Kidney glomerular epithelial cell (primary cell): ENCODE measurements at regions not wholly inside any gene's neighbourhood (a gene's known extent, or its start where the extent isn't known, plus 50 kb on each side); places are given as distances from the start of the nearest gene placed in this dataset.
A peak's percentile ranks its signal among the peaks of the same experiment; 100 is the strongest.

ENCODE experiments used
- DNase-seq: peaks from one replicate; lab custom pipeline; 2025; lab: John Stamatoyannopoulos, UW

- no peak for DNase-seq
These were observed 1034.5 kb upstream of the EEF2KMT start for GRCh38 chr16:6132121-6132520.

- no peak for DNase-seq
These were observed 1034.0 kb upstream of the EEF2KMT start for GRCh38 chr16:6131526-6132050.

GRCh38 chr16:6125483-6126259 is 1028.1 kb upstream of the EEF2KMT start:
- DNase-seq = no peak

GRCh38 chr16:6124136-6124535 is 1026.5 kb upstream of the EEF2KMT start:
- DNase-seq = no peak

GRCh38 chr16:6122401-6122800 is 1024.8 kb upstream of the EEF2KMT start:
- peak; percentile 62 for DNase-seq

- no peak for DNase-seq
These were observed 1017.1 kb upstream of the EEF2KMT start for GRCh38 chr16:6114691-6115090.

DNA sequence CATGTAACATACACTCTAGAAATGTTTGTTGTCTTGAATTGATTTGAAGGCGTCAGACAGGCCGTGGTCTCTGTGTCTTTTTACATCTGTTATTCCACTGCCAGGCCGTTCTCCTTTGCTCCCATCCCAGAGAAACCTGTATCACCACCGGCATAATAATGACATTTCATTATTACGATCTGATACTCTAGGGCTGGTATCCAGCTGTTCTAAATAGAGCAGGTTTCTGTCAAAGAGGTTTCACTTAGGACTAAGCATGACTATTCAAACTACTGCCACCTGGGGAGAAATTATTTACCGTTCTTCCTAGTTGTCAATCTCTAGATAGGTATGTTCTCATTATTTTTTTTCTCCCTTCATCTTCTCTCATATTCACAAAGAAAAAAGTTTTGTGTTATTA is 1016.2 kb upstream of the EEF2KMT start:
- DNase-seq = no peak

- no peak for DNase-seq
These were observed 1015.1 kb upstream of the EEF2KMT start for GRCh38 chr16:6112700-6113099.

DNA sequence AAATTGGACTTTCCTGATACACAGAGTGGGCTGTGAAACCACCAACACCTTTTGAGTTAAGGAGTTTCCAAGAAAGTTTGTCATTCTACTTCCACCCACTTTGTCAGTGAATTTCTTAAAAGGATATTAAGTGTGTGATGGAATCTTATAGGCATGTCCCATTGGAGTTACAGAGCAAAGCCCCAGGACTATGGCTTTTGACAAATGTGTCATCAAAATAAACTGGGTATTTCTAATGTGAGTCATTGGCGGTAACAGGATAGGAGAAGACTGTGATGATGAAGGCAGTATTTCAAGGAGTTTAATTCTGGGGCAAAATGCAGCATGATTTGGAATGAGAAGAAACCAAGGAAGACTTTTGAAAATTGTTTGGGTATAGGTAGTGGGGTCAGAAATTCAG is 1013.8 kb upstream of the EEF2KMT start:
- DNase-seq = peak; percentile 9

- DNase-seq = no peak
These were observed 1012.8 kb upstream of the EEF2KMT start for GRCh38 chr16:6110346-6110745.

GRCh38 chr16:6106061-6106460 is 1008.5 kb upstream of the EEF2KMT start:
- DNase-seq = no peak

- no peak for DNase-seq
These were observed 1007.5 kb upstream of the EEF2KMT start for GRCh38 chr16:6105115-6105514.

- no peak for DNase-seq
These were observed 1006.8 kb upstream of the EEF2KMT start for GRCh38 chr16:6104428-6104827.

DNA sequence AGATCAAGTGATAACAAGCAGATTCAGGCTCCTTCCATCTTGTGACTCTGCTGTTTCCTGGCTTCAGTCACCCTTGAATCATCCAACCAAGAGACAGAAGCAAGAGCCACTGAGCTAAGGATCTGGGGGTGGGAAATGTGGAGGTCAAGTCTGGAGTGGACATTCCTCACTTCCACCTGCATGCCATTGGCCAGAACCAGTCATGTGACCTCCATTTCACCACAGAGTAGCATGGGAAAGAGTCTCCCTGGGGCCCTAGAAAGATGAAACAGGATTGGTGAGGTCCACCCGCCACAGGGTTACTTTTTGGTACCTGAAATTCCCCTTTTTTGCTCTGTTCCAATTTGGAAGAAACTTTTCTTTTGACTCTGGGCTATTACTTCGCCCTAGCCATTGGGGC is 1006.0 kb upstream of the EEF2KMT start:
- no peak for DNase-seq

GRCh38 chr16:6099102-6099501 is 1001.5 kb upstream of the EEF2KMT start:
- DNase-seq = no peak

DNA sequence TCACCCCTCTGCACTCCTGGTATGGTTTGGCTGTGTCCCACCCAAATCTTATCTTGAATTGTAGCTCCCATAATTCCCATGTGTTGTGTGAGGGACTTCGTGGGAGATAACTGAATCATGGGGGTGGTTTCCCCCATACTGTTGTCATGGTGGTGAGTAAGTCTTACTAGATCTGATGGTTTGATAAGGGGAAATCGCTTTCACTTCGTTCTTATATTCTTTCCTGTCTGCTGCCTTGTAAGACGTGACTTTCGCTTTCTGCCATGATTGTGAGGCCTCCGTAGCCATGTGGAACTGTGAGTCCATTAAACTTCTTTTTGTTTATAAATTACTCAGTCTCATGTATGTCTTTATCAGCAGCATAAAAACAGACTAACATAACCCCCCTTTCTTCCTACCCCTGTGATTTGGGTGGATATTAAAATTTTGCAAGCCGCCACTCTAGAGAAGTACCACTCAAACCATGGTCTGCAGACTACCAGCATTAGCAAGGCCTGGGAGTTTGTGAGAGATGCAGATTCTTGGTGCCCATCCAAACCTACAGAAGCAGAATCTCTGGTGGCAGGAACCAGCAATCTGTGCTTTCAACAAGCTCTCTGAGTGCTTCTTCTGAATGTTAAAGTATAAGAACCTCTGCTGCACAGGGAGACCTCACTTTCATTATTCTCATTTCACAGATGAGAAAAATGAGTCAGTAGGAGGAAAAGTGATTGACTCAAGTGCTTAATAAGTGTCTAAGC is 999.5 kb upstream of the EEF2KMT start:
- no peak for DNase-seq

- DNase-seq = no peak
These were observed 997.8 kb upstream of the EEF2KMT start for GRCh38 chr16:6095414-6095813.

DNA sequence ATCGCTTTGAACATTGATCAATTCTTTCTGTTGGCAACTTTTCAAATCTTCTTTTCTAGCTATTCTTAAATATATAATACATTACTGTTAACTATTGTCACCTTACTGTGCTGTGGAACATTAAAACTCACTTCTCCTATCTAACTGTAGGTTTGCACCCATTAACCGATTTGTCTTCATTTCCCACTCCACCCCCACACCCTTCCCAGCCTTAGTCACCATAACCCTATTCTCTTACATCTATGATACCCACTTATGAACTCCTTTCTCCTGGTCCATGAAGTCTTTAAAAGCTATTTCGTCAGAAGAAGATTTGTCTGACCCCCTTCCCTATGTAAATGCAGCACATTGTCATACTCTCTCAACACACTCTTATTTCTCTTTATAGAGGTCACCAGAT is 993.4 kb upstream of the EEF2KMT start:
- no peak for DNase-seq

GRCh38 chr16:6081320-6081976 is 983.9 kb upstream of the EEF2KMT start:
- peak; percentile 48 for DNase-seq

DNA sequence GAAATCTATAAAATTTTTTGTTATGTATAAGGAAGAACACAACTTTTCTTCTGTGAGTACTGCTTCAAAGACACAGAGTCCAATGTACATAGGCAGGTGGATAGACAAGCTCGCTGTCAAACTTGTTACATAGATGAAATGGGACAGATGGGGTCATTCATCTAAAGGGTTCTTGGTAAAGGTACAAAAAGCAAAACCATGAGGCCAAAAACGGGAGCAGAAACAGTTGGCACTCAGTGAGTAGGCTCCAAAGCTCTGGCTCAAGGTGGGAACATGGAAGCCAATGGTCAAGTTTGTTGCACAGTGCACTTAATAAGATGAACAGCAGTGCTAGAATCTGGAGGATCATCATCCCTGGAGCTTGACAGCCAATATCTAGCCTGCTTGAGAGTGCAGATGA is 979.0 kb upstream of the EEF2KMT start:
- DNase-seq = no peak

- DNase-seq = no peak
These were observed 970.5 kb upstream of the EEF2KMT start for GRCh38 chr16:6068063-6068462.

- no peak for DNase-seq
These were observed 969.1 kb upstream of the EEF2KMT start for GRCh38 chr16:6066652-6067051.

GRCh38 chr16:6063526-6063925 is 965.9 kb upstream of the EEF2KMT start:
- DNase-seq = no peak
